ENCODE measurements at regions not wholly inside any gene's neighbourhood (a gene's known extent, or its start where the extent isn't known, plus 50 kb on each side); places are given as distances from the start of the nearest gene placed in this dataset.

DNA sequence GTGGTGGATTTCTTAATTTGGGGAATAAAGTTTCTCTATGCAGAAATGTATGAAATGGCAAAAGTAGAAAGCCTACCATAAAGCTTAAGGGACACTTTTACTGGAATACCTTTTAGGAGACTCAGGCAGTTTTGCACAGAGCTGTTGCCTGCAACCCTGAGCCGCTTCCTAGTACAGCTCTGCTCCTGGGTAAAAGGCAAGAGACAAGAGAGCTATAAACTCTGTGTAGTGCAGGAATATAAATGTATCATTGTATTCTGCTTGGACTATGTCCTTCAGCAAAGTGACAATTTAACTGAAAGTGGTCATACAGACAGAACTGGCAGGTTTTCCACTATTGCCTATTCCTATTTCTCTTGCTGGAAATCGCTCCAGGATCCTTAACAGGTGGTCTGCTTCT, 65.3 kb upstream of the MYOCD start:
- FAIRE-seq: no peak
- no peak for TF ChIP-seq CTCF (IDR thresholded peaks at IDR 0.05; ENCODE audit: insufficient read depth, missing control alignments)
- no peak for DNase-seq (ENCODE audit: insufficient read length, low spot score)

DNA sequence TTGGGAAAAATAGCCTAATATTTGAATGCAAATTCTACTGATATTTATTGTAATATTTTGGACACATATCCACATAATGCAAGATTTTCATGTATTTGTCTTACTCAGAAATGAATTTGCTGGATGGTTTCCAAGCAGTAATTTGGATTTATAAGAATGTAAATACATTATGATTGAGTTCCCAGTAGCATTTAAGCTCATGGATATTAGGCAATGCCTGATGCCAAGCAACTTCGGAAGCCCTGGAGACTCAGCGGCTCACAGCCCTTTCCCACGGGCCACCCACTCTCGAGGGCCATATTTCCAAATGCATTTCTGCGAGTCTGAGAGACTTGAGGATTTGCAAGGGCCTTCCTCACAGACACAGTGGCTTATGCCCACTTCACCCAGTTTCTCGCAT, 62.1 kb upstream of the MYOCD start:
- DNase-seq (ENCODE audit: insufficient read length, low spot score) (no peak), FAIRE-seq (no peak)
- no peak for TF ChIP-seq CTCF (IDR thresholded peaks at IDR 0.05; ENCODE audit: insufficient read depth, missing control alignments)

DNA sequence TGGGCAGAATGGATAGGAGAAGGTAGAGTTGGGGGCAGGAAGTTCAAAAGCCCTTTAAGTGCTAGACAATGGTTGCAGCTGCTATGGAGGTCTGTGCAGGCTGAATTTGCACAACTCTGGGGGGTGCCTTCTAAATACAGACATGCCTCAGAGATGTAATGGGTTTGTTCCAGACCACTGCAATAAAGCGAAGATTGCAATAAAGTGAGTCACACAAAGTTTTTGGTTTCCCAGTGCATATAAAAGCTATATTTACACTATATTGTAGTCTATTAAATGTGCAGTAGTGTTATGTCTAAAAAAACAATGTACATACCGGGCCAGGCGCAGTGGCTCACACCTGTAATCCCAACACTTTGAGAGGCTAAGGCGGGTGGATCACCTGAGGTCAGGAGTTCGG, 60.5 kb upstream of the MYOCD start:
- DNase-seq (ENCODE audit: insufficient read length, low spot score): no peak
- no peak for TF ChIP-seq CTCF (IDR thresholded peaks at IDR 0.05; ENCODE audit: insufficient read depth, missing control alignments)

DNA sequence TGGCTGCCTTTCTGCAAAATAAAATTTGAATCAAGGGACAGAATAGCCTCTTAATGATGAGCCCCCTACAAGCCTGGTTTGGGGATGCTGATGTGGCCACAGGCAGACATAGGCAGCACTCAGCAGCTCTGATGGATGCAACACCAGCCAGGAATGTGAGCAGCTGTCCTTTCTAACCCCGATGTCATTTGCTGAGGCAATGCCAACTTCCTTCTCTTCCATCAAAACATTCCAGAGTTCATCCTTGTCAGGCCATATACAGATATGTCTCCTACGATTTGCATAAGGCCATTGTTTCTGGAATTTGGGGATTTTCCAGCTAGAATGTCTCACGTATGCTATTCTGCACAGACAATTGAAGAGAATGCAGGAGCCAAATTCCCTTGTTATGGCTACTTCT, 52.1 kb upstream of the MYOCD start:
- DNase-seq (ENCODE audit: insufficient read length, low spot score) (no peak), FAIRE-seq (no peak)
- TF ChIP-seq CTCF (IDR thresholded peaks at IDR 0.05; ENCODE audit: insufficient read depth, missing control alignments): no peak

More for the DNA sequence above, 60.5 kb upstream of the MYOCD start:
- no peak for FAIRE-seq
